OCI-LY1 (cell line): ENCODE measurements at regions not wholly inside any gene's neighbourhood (a gene's known extent, or its start where the extent isn't known, plus 50 kb on each side); places are given as distances from the start of the nearest gene placed in this dataset.

ENCODE experiments used
- CTCF ChIP-seq: fragments of 200-600 bp; sonication (generic), shearing (Covaris generic); IDR thresholded peaks from 2 replicates; pipeline ENCODE4 v1.5.1; 2017; ENCODE audit warnings: mild to moderate bottlenecking, antibody characterized with exemption, low read length, moderate library complexity, mixed read lengths
- EZH2 ChIP-seq: fragments of 200-600 bp; sonication (generic), shearing (Covaris generic); IDR thresholded peaks from 2 replicates; pipeline ENCODE4 v1.8.0; 2017; ENCODE audit warnings: borderline replicate concordance, mixed run types, mild to moderate bottlenecking, antibody characterized with exemption, low read length, moderate library complexity, mixed read lengths

GRCh38 chr6:86712039-86712438, 225.3 kb upstream of the HTR1E start:
- TF ChIP-seq CTCF, result no peak
- no peak for TF ChIP-seq EZH2
